T-helper 1 cell treated with Interleukin-12 subunit alpha and Interleukin-12 subunit beta and Interleukin-4 antibody, amounts not matched to agents 30 ng/mL and 1 ng/mL, for 36 hours (primary cell): ENCODE measurements at regions not wholly inside any gene's neighbourhood (a gene's known extent, or its start where the extent isn't known, plus 50 kb on each side); places are given as distances from the start of the nearest gene placed in this dataset.
"Not testable (repeated sequence)": the region's sequence is repeated elsewhere in the genome, so short reads cannot be mapped to it uniquely, and the experiment has no call there.

Experiments
- intact Hi-C: fragments of 100-400 bp; cut with micrococcal nuclease; formaldehyde crosslinking; loops from one replicate; pipeline ENCODE4 v1.15.1; 2024

GRCh38 chr18:76307293-76307690, 187.8 kb downstream of the ZNF516 start:
- intact Hi-C loops, result no loop called here

- intact Hi-C loops, result no loop called here
Observed at GRCh38 chr18:76306685-76307292, 188.3 kb downstream of the ZNF516 start.

GRCh38 chr18:76285866-76286265, 209.2 kb downstream of the ZNF516 start:
- intact Hi-C loops, result no loop called here

- intact Hi-C loops, result no loop called here
Observed at GRCh38 chr18:76281565-76281964, 213.5 kb downstream of the ZNF516 start.

GRCh38 chr18:76277801-76278200, 217.2 kb downstream of the ZNF516 start:
- intact Hi-C loops, result no loop called here

- intact Hi-C loops, result no loop called here
Observed at GRCh38 chr18:76275727-76276313, 219.2 kb downstream of the ZNF516 start.

- intact Hi-C loops, result no loop called here
Observed at GRCh38 chr18:76274468-76275289, 220.4 kb downstream of the ZNF516 start.

- intact Hi-C loops, result no loop called here
Observed at GRCh38 chr18:76273956-76274355, 221.1 kb downstream of the ZNF516 start.

- intact Hi-C loops, result no loop called here
Observed at GRCh38 chr18:76273036-76273545, 222.0 kb downstream of the ZNF516 start.

GRCh38 chr18:76267423-76267822, 227.6 kb downstream of the ZNF516 start:
- intact Hi-C loops, result not testable (repeated sequence)

- intact Hi-C loops, result no loop called here
Observed at GRCh38 chr18:76266236-76266991, 228.6 kb downstream of the ZNF516 start.

- intact Hi-C loops, result no loop called here
Observed at GRCh38 chr18:76265497-76266235, 229.4 kb downstream of the ZNF516 start.

GRCh38 chr18:76264876-76265250, 230.2 kb downstream of the ZNF516 start:
- intact Hi-C loops, result no loop called here

- intact Hi-C loops, result no loop called here
Observed at GRCh38 chr18:76264198-76264875, 230.7 kb downstream of the ZNF516 start.

- intact Hi-C loops, result no loop called here
Observed at GRCh38 chr18:76263046-76264005, 231.7 kb downstream of the ZNF516 start.

GRCh38 chr18:76260941-76261472, 234.0 kb downstream of the ZNF516 start:
- intact Hi-C loops, result no loop called here

GRCh38 chr18:76259711-76260110, 235.3 kb downstream of the ZNF516 start:
- intact Hi-C loops, result no loop called here

GRCh38 chr18:76259096-76259495, 235.9 kb downstream of the ZNF516 start:
- intact Hi-C loops, result no loop called here

- intact Hi-C loops, result no loop called here
Observed at GRCh38 chr18:76258209-76258608, 236.8 kb downstream of the ZNF516 start.
